ENCODE measurements at regions not wholly inside any gene's neighbourhood (a gene's known extent, or its start where the extent isn't known, plus 50 kb on each side); places are given as distances from the start of the nearest gene placed in this dataset.

DNA sequence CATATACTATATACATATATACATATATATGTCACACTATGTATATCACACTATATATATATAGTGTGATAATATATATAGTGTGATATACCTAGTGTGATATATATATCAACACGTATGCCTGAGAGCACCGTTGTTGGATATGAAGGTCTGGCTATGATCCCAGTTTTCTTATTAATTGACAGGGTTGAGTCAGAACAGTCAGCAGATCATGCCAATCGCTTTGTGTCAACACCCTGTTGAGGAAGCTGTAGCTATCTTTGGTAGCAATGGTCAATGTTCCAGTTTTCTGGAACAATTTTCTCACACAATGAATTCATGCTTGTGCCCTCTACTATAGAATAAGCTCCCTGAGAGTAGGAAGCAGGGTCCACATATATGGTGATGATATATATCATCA is 496.0 kb upstream of the AGA start:
- TF ChIP-seq, protein P1, sequence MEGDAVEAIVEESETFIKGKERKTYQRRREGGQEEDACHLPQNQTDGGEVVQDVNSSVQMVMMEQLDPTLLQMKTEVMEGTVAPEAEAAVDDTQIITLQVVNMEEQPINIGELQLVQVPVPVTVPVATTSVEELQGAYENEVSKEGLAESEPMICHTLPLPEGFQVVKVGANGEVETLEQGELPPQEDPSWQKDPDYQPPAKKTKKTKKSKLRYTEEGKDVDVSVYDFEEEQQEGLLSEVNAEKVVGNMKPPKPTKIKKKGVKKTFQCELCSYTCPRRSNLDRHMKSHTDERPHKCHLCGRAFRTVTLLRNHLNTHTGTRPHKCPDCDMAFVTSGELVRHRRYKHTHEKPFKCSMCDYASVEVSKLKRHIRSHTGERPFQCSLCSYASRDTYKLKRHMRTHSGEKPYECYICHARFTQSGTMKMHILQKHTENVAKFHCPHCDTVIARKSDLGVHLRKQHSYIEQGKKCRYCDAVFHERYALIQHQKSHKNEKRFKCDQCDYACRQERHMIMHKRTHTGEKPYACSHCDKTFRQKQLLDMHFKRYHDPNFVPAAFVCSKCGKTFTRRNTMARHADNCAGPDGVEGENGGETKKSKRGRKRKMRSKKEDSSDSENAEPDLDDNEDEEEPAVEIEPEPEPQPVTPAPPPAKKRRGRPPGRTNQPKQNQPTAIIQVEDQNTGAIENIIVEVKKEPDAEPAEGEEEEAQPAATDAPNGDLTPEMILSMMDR (IDR thresholded peaks at IDR 0.05): no peak
- TF ChIP-seq POLR2A (IDR thresholded peaks at IDR 0.05): no peak
